ENCODE measurements at regions not wholly inside any gene's neighbourhood (a gene's known extent, or its start where the extent isn't known, plus 50 kb on each side); places are given as distances from the start of the nearest gene placed in this dataset.

GRCh38 chr2:171227066-171227782, 66.5 kb upstream of the TLK1 start:
- no peaks in the 10 kb centered on the region for H3K36me3 ChIP-seq
- no peak for DNase-seq

GRCh38 chr2:171226461-171226860, 65.8 kb upstream of the TLK1 start:
- intact Hi-C loops (cut with DNase I; ENCODE audit: low total_unique reads) (no loop called here), in situ Hi-C loops (cut with MboI; ENCODE audit: low pct_ligation_motif_present in 1 of 4, low pct_unique_long_range_greater_than_20kb in 1 of 4, low sequenced_read_pairs in 3 of 4) (no loop called here)
- TF ChIP-seq EP300 (IDR thresholded peaks at IDR 0.05; ENCODE audit: low read depth) (no peak), POLR2AphosphoS5 (IDR thresholded peaks at IDR 0.05) (no peak), POLR2A (IDR thresholded peaks at IDR 0.05) (no peak)
- TF ChIP-seq, protein P1, sequence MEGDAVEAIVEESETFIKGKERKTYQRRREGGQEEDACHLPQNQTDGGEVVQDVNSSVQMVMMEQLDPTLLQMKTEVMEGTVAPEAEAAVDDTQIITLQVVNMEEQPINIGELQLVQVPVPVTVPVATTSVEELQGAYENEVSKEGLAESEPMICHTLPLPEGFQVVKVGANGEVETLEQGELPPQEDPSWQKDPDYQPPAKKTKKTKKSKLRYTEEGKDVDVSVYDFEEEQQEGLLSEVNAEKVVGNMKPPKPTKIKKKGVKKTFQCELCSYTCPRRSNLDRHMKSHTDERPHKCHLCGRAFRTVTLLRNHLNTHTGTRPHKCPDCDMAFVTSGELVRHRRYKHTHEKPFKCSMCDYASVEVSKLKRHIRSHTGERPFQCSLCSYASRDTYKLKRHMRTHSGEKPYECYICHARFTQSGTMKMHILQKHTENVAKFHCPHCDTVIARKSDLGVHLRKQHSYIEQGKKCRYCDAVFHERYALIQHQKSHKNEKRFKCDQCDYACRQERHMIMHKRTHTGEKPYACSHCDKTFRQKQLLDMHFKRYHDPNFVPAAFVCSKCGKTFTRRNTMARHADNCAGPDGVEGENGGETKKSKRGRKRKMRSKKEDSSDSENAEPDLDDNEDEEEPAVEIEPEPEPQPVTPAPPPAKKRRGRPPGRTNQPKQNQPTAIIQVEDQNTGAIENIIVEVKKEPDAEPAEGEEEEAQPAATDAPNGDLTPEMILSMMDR (IDR thresholded peaks at IDR 0.05): no peak
- no peaks in the 10 kb centered on the region for H3K27me3 ChIP-seq
- H3K4me1 ChIP-seq: no peaks in the 10 kb centered on the region
- H3K4me3 ChIP-seq: no peak overlapping the region
- no peak for DNase-seq
- no peaks in the 10 kb centered on the region for H3K36me3 ChIP-seq
- no peak overlapping the region for H3K27ac ChIP-seq
- no peaks in the 10 kb centered on the region for H3K9me3 ChIP-seq

More at GRCh38 chr2:171227066-171227782, 66.5 kb upstream of the TLK1 start:
- in situ Hi-C loops (cut with MboI; ENCODE audit: low pct_ligation_motif_present in 1 of 4, low pct_unique_long_range_greater_than_20kb in 1 of 4, low sequenced_read_pairs in 3 of 4): no loop called here
- Histone ChIP-seq H3K4me1 (no peaks in the 10 kb centered on the region), H3K27me3 (no peaks in the 10 kb centered on the region), H3K27ac (no peak overlapping the region), H3K9me3 (no peaks in the 10 kb centered on the region), H3K4me3 (no peak overlapping the region)
- intact Hi-C loops (cut with DNase I; ENCODE audit: low total_unique reads): no loop called here
- no peak for TF ChIP-seq POLR2A (IDR thresholded peaks at IDR 0.05)
- TF ChIP-seq EP300 (IDR thresholded peaks at IDR 0.05; ENCODE audit: low read depth): no peak
- no peak for TF ChIP-seq POLR2AphosphoS5 (IDR thresholded peaks at IDR 0.05)
- TF ChIP-seq, protein P1 (IDR thresholded peaks at IDR 0.05): no peak
- WGBS, 2 donors (ENCODE audit: low coverage in 1 of 2): 80% methylated on average over 2 of the region's 2 CpGs; no CpG with 5 or more reads in 1 of the 2 donors

- Histone ChIP-seq H3K36me3 (no peaks in the 10 kb centered on the region), H3K4me3 (no peak overlapping the region), H3K27me3 (no peaks in the 10 kb centered on the region), H3K27ac (no peak overlapping the region), H3K4me1 (no peaks in the 10 kb centered on the region), H3K9me3 (no peaks in the 10 kb centered on the region)
- intact Hi-C loops (cut with DNase I; ENCODE audit: low total_unique reads): no loop called here
- WGBS, 2 donors (ENCODE audit: low coverage in 1 of 2): 68 to 82% methylated on average over 1 of the region's 1 CpG
- DNase-seq: no peak
- TF ChIP-seq EP300 (IDR thresholded peaks at IDR 0.05; ENCODE audit: low read depth): no peak
- TF ChIP-seq, protein P1 (IDR thresholded peaks at IDR 0.05): no peak
- no peak for TF ChIP-seq POLR2AphosphoS5 (IDR thresholded peaks at IDR 0.05)
- TF ChIP-seq POLR2A (IDR thresholded peaks at IDR 0.05): no peak
- in situ Hi-C loops (cut with MboI; ENCODE audit: low pct_ligation_motif_present in 1 of 4, low pct_unique_long_range_greater_than_20kb in 1 of 4, low sequenced_read_pairs in 3 of 4): no loop called here
Observed at GRCh38 chr2:171225989-171226388, 65.3 kb upstream of the TLK1 start.

DNA sequence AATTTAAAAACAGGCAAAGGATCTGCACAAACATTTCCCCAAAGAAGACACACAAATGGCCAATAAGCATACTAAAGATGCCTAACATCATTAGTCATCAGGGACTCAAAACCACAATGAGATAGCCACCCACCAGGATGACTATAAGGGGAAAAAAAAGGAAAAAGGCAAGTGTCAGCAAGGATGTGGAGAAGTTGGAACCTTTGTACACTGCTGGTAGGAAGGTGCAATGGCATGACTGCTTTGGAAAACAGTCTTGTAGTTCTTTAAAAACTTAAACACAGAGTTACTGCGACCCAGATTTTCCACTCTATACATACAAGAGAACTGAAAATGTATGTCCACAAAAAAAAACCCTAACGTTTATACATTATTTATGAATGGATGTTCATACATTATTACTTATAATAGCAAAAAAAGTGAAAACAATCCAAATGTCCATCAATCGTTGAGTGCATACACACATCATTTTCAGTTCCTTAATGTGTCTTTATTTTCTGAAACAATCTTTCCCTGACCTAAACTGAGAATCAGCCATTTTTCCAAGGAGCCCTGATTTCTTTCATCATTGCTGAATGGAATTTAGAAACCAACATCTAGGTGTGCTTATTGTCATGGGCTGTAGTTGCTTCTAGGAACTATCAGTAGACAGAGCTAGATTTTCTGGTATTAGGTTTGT, 64.7 kb upstream of the TLK1 start:
- intact Hi-C loops (cut with DNase I; ENCODE audit: low total_unique reads): no loop called here
- DNase-seq: no peak
- H3K27me3 ChIP-seq: no peaks in the 10 kb centered on the region
- no peaks in the 10 kb centered on the region for H3K9me3 ChIP-seq
- 78% methylated on average over 3 of the region's 3 CpGs for WGBS, 2 donors (ENCODE audit: low coverage in 1 of 2)
- H3K36me3 ChIP-seq: no peaks in the 10 kb centered on the region
- H3K4me1 ChIP-seq: no peaks in the 10 kb centered on the region
- TF ChIP-seq, protein P1 (IDR thresholded peaks at IDR 0.05): no peak
- no peak for TF ChIP-seq POLR2AphosphoS5 (IDR thresholded peaks at IDR 0.05)
- no peak for TF ChIP-seq EP300 (IDR thresholded peaks at IDR 0.05; ENCODE audit: low read depth)
- TF ChIP-seq POLR2A (IDR thresholded peaks at IDR 0.05): no peak
- no peak overlapping the region for H3K4me3 ChIP-seq
- H3K27ac ChIP-seq: no peak overlapping the region
- in situ Hi-C loops (cut with MboI; ENCODE audit: low pct_ligation_motif_present in 1 of 4, low pct_unique_long_range_greater_than_20kb in 1 of 4, low sequenced_read_pairs in 3 of 4): no loop called here
